HG03354 (cell line): ENCODE measurements at regions not wholly inside any gene's neighbourhood (a gene's known extent, or its start where the extent isn't known, plus 50 kb on each side); places are given as distances from the start of the nearest gene placed in this dataset.
A peak's percentile ranks its signal among the peaks of the same experiment; 100 is the strongest.

Experiments
- ATAC-seq: cut with Tn5 transposase; IDR thresholded peaks from one replicate; pipeline ENCODE4 v1.9.1; 2021; ENCODE audit warnings: mild to moderate bottlenecking; ENCODE audit not compliant: unreplicated experiment, poor library complexity, severe bottlenecking

- no peak for ATAC-seq
These were observed 684.8 kb downstream of the RNF144A start for GRCh38 chr2:7601990-7602389.

GRCh38 chr2:7604456-7604855 lies 687.2 kb downstream of the RNF144A start:
- ATAC-seq: no peak

- no peak for ATAC-seq
These were observed 690.4 kb downstream of the RNF144A start for GRCh38 chr2:7607441-7608173.

GRCh38 chr2:7609556-7609955 lies 692.3 kb downstream of the RNF144A start:
- ATAC-seq: no peak

GRCh38 chr2:7609974-7610373 lies 692.8 kb downstream of the RNF144A start:
- ATAC-seq: no peak

- ATAC-seq: no peak
These were observed 694.5 kb downstream of the RNF144A start for GRCh38 chr2:7611750-7612149.

GRCh38 chr2:7612969-7613368 lies 695.8 kb downstream of the RNF144A start:
- no peak for ATAC-seq

- ATAC-seq: no peak
These were observed 696.6 kb downstream of the RNF144A start for GRCh38 chr2:7613831-7614230.

- ATAC-seq: no peak
These were observed 700.8 kb downstream of the RNF144A start for GRCh38 chr2:7618031-7618430.

GRCh38 chr2:7619203-7619970 lies 702.2 kb downstream of the RNF144A start:
- ATAC-seq: no peak

- no peak for ATAC-seq
These were observed 703.0 kb downstream of the RNF144A start for GRCh38 chr2:7620255-7620654.

GRCh38 chr2:7621018-7621814 lies 704.0 kb downstream of the RNF144A start:
- no peak for ATAC-seq

GRCh38 chr2:7625392-7626138 lies 708.4 kb downstream of the RNF144A start:
- ATAC-seq: peak; percentile 68

GRCh38 chr2:7626139-7626537 lies 708.9 kb downstream of the RNF144A start:
- ATAC-seq: no peak

- ATAC-seq: no peak
These were observed 710.4 kb downstream of the RNF144A start for GRCh38 chr2:7627583-7627982.

- ATAC-seq: no peak
These were observed 715.2 kb downstream of the RNF144A start for GRCh38 chr2:7632420-7632819.

- ATAC-seq: no peak
These were observed 716.4 kb downstream of the RNF144A start for GRCh38 chr2:7633566-7634153.

- ATAC-seq: no peak
These were observed 717.2 kb downstream of the RNF144A start for GRCh38 chr2:7634409-7634808.

GRCh38 chr2:7639476-7639875 lies 722.3 kb downstream of the RNF144A start:
- no peak for ATAC-seq
